SK-N-DZ (cell line): ENCODE measurements at regions not wholly inside any gene's neighbourhood (a gene's known extent, or its start where the extent isn't known, plus 50 kb on each side); places are given as distances from the start of the nearest gene placed in this dataset.

ENCODE experiments used
- DNase-seq: peaks from one replicate; pipeline ENCODE4 v3.0.0-alpha.2; 2015; ENCODE audit warnings: low spot score

GRCh38 chr5:133688391-133688790 lies 76.0 kb upstream of the FSTL4 start:
- DNase-seq: no peak

GRCh38 chr5:133687212-133688061 lies 75.1 kb upstream of the FSTL4 start:
- DNase-seq: no peak

- no peak for DNase-seq
These were observed 74.2 kb upstream of the FSTL4 start for GRCh38 chr5:133686566-133686965.

GRCh38 chr5:133685402-133686018 lies 73.2 kb upstream of the FSTL4 start:
- peak; percentile 24 for DNase-seq

GRCh38 chr5:133683646-133684596 lies 71.6 kb upstream of the FSTL4 start:
- no peak for DNase-seq

GRCh38 chr5:133682451-133682850 lies 70.1 kb upstream of the FSTL4 start:
- DNase-seq: no peak

- DNase-seq: no peak
These were observed 69.6 kb upstream of the FSTL4 start for GRCh38 chr5:133681896-133682295.

GRCh38 chr5:133680830-133681565 lies 68.7 kb upstream of the FSTL4 start:
- DNase-seq: no peak

- no peak for DNase-seq
These were observed 67.2 kb upstream of the FSTL4 start for GRCh38 chr5:133679534-133679933.

- DNase-seq: no peak
These were observed 63.2 kb upstream of the FSTL4 start for GRCh38 chr5:133675376-133676154.

GRCh38 chr5:133670336-133670735 lies 58.0 kb upstream of the FSTL4 start:
- DNase-seq: no peak

- DNase-seq: no peak
These were observed 57.1 kb upstream of the FSTL4 start for GRCh38 chr5:133669472-133669871.

- DNase-seq: no peak
These were observed 56.1 kb upstream of the FSTL4 start for GRCh38 chr5:133668458-133668857.

GRCh38 chr5:133667217-133667616 lies 54.9 kb upstream of the FSTL4 start:
- no peak for DNase-seq

GRCh38 chr5:133665571-133665970 lies 53.2 kb upstream of the FSTL4 start:
- no peak for DNase-seq

- no peak for DNase-seq
These were observed 52.1 kb upstream of the FSTL4 start for GRCh38 chr5:133664422-133664821.

GRCh38 chr5:133663397-133664054 lies 51.2 kb upstream of the FSTL4 start:
- no peak for DNase-seq

- no peak for DNase-seq
These were observed 50.2 kb upstream of the FSTL4 start for GRCh38 chr5:133662578-133662977.
